Upper lobe of left lung (tissue), 4 donors: ENCODE measurements at regions not wholly inside any gene's neighbourhood (a gene's known extent, or its start where the extent isn't known, plus 50 kb on each side); places are given as distances from the start of the nearest gene placed in this dataset.

Experiments
- EP300 ChIP-seq, 4 donors: sonication (generic); formaldehyde crosslinking; IDR thresholded peaks; one replicate each; pipeline ENCODE4 v1.5.1; 2017; ENCODE audit warnings: antibody characterized with exemption in 4 of 4, control low read depth in 2 of 4
- POLR2A ChIP-seq, 4 donors: fragments of 450-650 bp; IDR thresholded peaks; one replicate each; pipeline ENCODE4 v1.5.1; 2016 to 2017; ENCODE audit warnings: antibody characterized with exemption in 4 of 4, mild to moderate bottlenecking in 2 of 4
- POLR2AphosphoS5 ChIP-seq, 2 donors: sonication (generic); formaldehyde crosslinking; IDR thresholded peaks; one replicate each; pipeline ENCODE4 v1.5.1; 2017; ENCODE audit warnings: antibody characterized with exemption in 2 of 2
- TF ChIP-seq, protein P1 (sequence below), 6 experiments: fragments of 450-650 bp in 4 of 6; fragments of 200-600 bp in 2 of 6; sonication (generic) in 2 of 6; IDR thresholded peaks; one replicate each; pipeline ENCODE4 v1.5.1; 2016 to 2019; ENCODE audit warnings: antibody characterized with exemption in 6 of 6

DNA sequence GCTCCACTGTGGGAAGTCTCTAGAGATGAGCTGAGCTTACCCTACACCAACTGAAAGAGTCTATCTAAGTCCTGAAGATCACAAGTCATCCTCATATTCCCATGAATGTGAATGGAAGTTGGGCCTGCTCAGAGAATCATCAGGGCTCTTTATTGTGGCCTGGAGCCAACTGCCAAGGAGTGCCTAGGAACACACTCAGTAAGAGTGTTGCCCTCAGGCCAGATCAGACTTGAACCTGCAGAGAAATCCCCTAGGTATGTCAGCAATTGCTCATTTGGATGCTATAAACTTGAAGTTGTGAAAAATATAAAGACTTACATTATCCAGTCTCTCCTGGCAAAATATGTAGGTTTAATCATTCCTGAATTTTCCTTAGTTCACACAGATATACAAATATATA, 1070.2 kb downstream of the EFNB2 start:
- TF ChIP-seq, protein P1, sequence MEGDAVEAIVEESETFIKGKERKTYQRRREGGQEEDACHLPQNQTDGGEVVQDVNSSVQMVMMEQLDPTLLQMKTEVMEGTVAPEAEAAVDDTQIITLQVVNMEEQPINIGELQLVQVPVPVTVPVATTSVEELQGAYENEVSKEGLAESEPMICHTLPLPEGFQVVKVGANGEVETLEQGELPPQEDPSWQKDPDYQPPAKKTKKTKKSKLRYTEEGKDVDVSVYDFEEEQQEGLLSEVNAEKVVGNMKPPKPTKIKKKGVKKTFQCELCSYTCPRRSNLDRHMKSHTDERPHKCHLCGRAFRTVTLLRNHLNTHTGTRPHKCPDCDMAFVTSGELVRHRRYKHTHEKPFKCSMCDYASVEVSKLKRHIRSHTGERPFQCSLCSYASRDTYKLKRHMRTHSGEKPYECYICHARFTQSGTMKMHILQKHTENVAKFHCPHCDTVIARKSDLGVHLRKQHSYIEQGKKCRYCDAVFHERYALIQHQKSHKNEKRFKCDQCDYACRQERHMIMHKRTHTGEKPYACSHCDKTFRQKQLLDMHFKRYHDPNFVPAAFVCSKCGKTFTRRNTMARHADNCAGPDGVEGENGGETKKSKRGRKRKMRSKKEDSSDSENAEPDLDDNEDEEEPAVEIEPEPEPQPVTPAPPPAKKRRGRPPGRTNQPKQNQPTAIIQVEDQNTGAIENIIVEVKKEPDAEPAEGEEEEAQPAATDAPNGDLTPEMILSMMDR (IDR thresholded peaks at IDR 0.05): no peak
- TF ChIP-seq EP300 (IDR thresholded peaks at IDR 0.05) (no peak), POLR2A (IDR thresholded peaks at IDR 0.05) (no peak), POLR2AphosphoS5 (IDR thresholded peaks at IDR 0.05) (no peak)
